ENCODE measurements at regions not wholly inside any gene's neighbourhood (a gene's known extent, or its start where the extent isn't known, plus 50 kb on each side); places are given as distances from the start of the nearest gene placed in this dataset.
A peak's percentile ranks its signal among the peaks of the same experiment; 100 is the strongest.

GRCh38 chr4:125780164-125780563, 465.4 kb downstream of the FAT4 start:
- no peak overlapping the region for H3K27ac ChIP-seq (ENCODE audit: low read depth in 2 of 2, low read length in 2 of 2)
- TF ChIP-seq CTCF (IDR thresholded peaks at IDR 0.05; ENCODE audit: borderline replicate concordance, extremely low read depth, insufficient read depth), result no peak
- H3K27me3 ChIP-seq (ENCODE audit: control insufficient read depth, insufficient read depth, low read length), result no peaks in the 10 kb centered on the region
- no peaks in the 10 kb centered on the region for H3K4me1 ChIP-seq (ENCODE audit: control insufficient read depth in 2 of 3, insufficient read depth in 2 of 3, low read depth in 1 of 3, low read length in 3 of 3)
- H3K36me3 ChIP-seq (ENCODE audit: control insufficient read depth in 2 of 3, insufficient read depth in 3 of 3, low read length in 3 of 3), result no peaks in the 10 kb centered on the region
- intact Hi-C loops (cut with DNase I), result no loop called here
- H3K9ac ChIP-seq (ENCODE audit: low read length in 3 of 3), result no peak overlapping the region
- no peak for FAIRE-seq
- no peak for DNase-seq
- peaks cover 0 to 3% (median 0%) of the 10 kb centered on the region in 3 donors for H3K9me3 ChIP-seq (ENCODE audit: control insufficient read depth in 2 of 3, insufficient read depth in 1 of 3, low read length in 3 of 3)
- no peak overlapping the region for H3K4me3 ChIP-seq (ENCODE audit: low read length in 3 of 3)

GRCh38 chr4:125780747-125781146, 466.0 kb downstream of the FAT4 start:
- FAIRE-seq (no peak), DNase-seq (no peak)
- Histone ChIP-seq H3K27me3 (ENCODE audit: control insufficient read depth, insufficient read depth, low read length) (no peaks in the 10 kb centered on the region), H3K4me3 (ENCODE audit: low read length in 3 of 3) (no peak overlapping the region), H3K9ac (ENCODE audit: low read length in 3 of 3) (no peak overlapping the region), H3K9me3 (ENCODE audit: control insufficient read depth in 2 of 3, insufficient read depth in 1 of 3, low read length in 3 of 3) (peaks cover 0 to 3% (median 0%) of the 10 kb centered on the region in 3 donors), H3K27ac (ENCODE audit: low read depth in 2 of 2, low read length in 2 of 2) (no peak overlapping the region), H3K36me3 (ENCODE audit: control insufficient read depth in 2 of 3, insufficient read depth in 3 of 3, low read length in 3 of 3) (no peaks in the 10 kb centered on the region), H3K4me1 (ENCODE audit: control insufficient read depth in 2 of 3, insufficient read depth in 2 of 3, low read depth in 1 of 3, low read length in 3 of 3) (no peaks in the 10 kb centered on the region)
- TF ChIP-seq CTCF (IDR thresholded peaks at IDR 0.05; ENCODE audit: borderline replicate concordance, extremely low read depth, insufficient read depth), result no peak
- intact Hi-C loops (cut with DNase I), result no loop called here

- DNase-seq (peak in 2 of 5 donors; percentile 9 to 37), FAIRE-seq (no peak)
- Histone ChIP-seq H3K27ac (ENCODE audit: low read depth in 2 of 2, low read length in 2 of 2) (no peak overlapping the region), H3K4me3 (ENCODE audit: low read length in 3 of 3) (no peak overlapping the region), H3K27me3 (ENCODE audit: control insufficient read depth, insufficient read depth, low read length) (no peaks in the 10 kb centered on the region), H3K9me3 (ENCODE audit: control insufficient read depth in 2 of 3, insufficient read depth in 1 of 3, low read length in 3 of 3) (no peaks in the 10 kb centered on the region), H3K36me3 (ENCODE audit: control insufficient read depth in 2 of 3, insufficient read depth in 3 of 3, low read length in 3 of 3) (no peaks in the 10 kb centered on the region), H3K9ac (ENCODE audit: low read length in 3 of 3) (no peak overlapping the region), H3K4me1 (ENCODE audit: control insufficient read depth in 2 of 3, insufficient read depth in 2 of 3, low read depth in 1 of 3, low read length in 3 of 3) (no peaks in the 10 kb centered on the region)
- intact Hi-C loops (cut with DNase I), result no loop called here
- no peak for TF ChIP-seq CTCF (IDR thresholded peaks at IDR 0.05; ENCODE audit: borderline replicate concordance, extremely low read depth, insufficient read depth)
These were observed 466.9 kb downstream of the FAT4 start for GRCh38 chr4:125781651-125782050.

GRCh38 chr4:125784741-125785140, 470.0 kb downstream of the FAT4 start:
- TF ChIP-seq CTCF (IDR thresholded peaks at IDR 0.05; ENCODE audit: borderline replicate concordance, extremely low read depth, insufficient read depth), result no peak
- intact Hi-C loops (cut with DNase I), result no loop called here

More at GRCh38 chr4:125784741-125785140, 470.0 kb downstream of the FAT4 start:
- Histone ChIP-seq H3K27ac (ENCODE audit: low read depth in 2 of 2, low read length in 2 of 2) (no peak overlapping the region), H3K36me3 (ENCODE audit: control insufficient read depth in 2 of 3, insufficient read depth in 3 of 3, low read length in 3 of 3) (no peaks in the 10 kb centered on the region), H3K9me3 (ENCODE audit: control insufficient read depth in 2 of 3, insufficient read depth in 1 of 3, low read length in 3 of 3) (no peaks in the 10 kb centered on the region), H3K4me3 (ENCODE audit: low read length in 3 of 3) (no peak overlapping the region), H3K27me3 (ENCODE audit: control insufficient read depth, insufficient read depth, low read length) (no peaks in the 10 kb centered on the region), H3K9ac (ENCODE audit: low read length in 3 of 3) (no peak overlapping the region), H3K4me1 (ENCODE audit: control insufficient read depth in 2 of 3, insufficient read depth in 2 of 3, low read depth in 1 of 3, low read length in 3 of 3) (no peaks in the 10 kb centered on the region)
- FAIRE-seq, result no peak
- no peak for DNase-seq

All from kidney (tissue), 13 donors.